Right hindlimb (tissue), 1 donor: ENCODE measurements at regions not wholly inside any gene's neighbourhood (a gene's known extent, or its start where the extent isn't known, plus 50 kb on each side); places are given as distances from the start of the nearest gene placed in this dataset.
"Not testable (repeated sequence)": the region's sequence is repeated elsewhere in the genome, so short reads cannot be mapped to it uniquely, and the experiment has no call there.

Source experiments
- DNase-seq: peaks from one replicate; pipeline ENCODE4 v3.0.0-alpha.2; 2018

DNA sequence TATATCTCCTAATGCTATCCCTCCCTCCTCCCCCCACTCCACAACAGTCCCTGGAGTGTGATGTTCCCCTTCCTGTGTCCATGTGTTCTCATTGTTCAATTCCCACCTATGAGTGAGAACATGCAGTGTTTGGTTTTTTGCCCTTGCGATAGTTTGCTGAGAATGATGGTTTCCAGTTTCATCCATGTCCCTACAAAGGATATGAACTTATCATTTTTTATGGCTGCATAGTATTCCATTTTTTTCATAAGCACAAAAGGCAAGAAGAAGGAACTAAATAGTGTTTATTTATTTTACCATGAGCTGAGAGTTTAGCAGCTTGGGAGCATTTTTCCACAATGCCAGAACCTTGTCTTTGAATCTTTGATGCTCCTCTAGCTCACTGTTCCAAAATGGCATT lies 113.6 kb upstream of the OR4E1 start:
- not testable (repeated sequence) for DNase-seq

DNA sequence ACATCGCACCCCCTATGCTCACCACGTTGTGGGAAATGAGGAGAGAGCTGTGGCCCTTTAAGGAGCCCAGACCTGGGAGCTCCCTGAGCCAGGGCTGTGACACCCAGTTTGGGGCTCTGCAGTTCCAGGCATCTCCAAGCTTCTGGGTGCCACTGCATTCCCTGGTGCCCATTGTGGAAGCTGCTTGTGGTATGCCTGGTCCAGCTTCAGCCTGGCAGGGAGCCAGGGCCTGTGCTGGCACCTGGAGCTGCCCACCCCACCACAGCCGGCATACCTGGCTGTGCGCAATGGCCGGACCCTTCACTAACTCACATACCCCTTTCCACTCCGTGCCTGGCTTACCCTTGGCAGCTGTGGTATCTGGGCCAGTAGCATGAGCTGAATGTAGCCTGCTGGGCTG lies 107.9 kb upstream of the OR4E1 start:
- no peak for DNase-seq

DNA sequence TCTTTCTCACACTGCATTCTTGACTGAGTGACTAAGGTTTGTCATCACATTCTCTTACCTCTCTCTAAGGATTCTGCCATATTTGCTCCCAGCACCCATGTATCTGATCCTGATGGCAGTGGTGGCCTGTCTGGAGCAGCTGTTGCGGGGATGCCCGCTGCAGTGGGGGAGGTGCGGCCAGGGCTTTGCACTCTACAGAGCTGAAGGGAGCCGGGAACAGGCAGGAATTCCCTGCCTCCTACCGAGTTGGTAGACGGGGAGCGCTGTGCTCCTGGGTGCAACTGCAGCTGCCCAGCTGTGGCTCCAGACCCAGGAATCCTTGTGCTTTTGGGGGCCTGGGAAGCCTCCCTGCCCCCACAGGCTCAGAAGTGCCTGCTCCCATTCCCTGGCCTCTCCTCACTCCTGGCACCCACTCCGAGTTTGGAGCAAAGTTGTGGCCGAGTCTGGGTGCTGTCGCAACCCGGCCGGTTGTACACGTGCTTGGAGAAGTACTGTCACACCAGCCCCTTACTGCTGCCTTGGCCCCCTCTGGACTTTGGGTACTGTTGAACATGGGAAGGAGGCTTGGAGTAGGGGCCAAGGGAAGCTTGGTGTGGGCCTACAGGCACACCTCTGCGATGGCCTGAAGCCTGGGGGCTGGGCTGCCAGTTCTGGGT lies 106.9 kb upstream of the OR4E1 start:
- DNase-seq = no peak

DNA sequence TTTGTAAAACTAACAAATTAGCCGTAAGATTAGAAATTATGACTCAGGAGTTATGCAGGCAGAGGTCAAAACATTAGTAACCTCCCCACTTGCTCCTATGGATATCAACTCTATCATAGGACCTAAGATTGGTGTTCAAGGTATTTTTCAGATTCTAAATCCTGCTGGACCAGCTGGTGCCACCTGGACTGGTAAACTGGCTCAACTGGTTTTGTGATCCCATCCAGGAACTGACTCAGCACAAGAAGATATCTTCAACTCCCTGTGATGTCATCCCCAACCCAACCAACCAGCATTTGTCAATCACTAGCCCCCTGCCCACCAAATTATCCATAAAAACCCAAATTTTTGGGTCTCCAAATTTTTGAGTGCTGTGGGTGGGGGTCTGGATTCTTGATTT lies 98.1 kb upstream of the OR4E1 start:
- DNase-seq = no peak

DNA sequence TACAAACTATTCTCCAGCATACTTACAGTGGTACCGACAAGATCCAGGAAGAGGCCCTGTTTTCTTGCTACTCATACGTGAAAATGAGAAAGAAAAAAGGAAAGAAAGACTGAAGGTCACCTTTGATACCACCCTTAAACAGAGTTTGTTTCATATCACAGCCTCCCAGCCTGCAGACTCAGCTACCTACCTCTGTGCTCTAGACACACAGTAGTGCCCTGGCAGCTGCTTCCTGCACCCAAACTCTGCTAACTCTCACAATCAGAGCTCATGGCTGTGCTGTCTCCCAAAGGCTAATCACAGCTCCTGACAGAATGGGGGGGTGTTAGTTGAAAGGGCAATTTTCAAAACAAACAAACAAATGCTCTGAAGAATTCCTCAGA lies 95.2 kb upstream of the OR4E1 start:
- no peak for DNase-seq

DNA sequence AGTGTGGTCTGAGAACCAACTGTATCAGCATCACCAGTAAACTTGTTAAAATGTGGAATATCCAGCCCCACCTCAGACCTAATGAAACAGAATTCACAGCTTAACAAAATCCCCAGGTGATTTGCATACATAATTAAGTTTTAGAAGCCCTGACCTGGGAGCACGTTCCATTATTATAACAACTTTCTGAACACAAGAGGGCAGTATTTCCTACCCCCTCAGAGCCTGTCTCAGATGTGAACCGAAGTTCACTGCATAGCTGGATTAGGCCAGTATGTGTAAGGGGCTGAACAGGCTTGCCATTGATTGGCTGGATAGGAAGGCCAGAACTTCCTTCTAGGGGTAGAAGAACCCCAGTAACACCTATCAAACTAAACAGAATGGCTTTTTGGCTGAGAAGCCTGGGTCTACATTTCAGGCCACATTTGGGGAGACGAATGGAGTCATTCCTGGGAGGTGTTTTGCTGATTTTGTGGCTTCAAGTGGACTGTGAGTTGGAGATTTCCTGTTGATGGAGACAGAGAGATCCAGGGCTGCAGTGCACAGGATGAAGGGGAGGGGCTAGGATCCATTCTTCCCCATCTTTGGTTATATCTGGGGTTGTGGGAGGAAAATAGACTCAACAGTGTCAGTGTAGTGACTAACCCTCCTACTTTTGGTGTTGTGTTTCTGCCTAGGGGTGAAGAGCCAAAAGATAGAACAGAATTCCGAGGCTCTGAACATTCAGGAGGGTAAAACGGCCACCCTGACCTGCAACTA lies 94.7 kb upstream of the OR4E1 start:
- DNase-seq = no peak

DNA sequence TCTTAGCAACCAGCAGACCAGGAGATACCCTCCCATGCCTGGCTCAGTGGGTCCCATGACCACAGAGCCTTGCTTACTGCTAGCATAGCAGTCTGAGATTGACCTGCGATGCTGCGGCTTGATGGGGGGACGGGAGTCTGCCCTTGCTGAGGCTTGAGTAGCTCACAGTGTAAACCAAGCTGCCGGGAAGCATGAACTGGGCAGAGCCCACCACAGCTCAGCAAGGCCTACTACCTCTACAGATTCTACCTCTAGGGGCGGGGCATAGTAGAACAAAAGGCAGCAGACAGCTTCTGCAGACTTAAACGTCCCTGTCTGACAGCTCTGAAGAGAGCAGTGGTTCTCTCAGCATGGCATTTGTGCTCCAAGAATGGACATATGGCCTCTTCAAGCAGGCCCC lies 86.7 kb upstream of the OR4E1 start:
- DNase-seq = not testable (repeated sequence)

DNA sequence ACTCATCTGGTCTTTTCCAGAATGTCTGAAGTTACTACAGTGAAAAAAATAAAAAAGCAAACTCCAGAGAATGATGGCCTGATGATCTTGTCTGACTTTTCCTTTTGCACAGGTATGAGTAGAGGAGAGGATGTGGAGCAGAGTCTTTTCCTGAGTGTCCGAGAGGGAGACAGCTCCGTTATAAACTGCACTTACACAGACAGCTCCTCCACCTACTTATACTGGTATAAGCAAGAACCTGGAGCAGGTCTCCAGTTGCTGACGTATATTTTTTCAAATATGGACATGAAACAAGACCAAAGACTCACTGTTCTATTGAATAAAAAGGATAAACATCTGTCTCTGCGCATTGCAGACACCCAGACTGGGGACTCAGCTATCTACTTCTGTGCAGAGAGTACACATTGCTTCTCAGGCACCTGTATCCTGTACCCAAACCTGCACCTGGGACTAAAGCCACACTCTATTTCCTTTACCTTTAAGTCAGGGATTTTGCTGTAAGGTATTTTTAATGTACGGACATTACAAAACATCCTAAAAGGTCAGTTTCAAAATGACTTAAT lies 75.8 kb upstream of the OR4E1 start:
- no peak for DNase-seq

DNA sequence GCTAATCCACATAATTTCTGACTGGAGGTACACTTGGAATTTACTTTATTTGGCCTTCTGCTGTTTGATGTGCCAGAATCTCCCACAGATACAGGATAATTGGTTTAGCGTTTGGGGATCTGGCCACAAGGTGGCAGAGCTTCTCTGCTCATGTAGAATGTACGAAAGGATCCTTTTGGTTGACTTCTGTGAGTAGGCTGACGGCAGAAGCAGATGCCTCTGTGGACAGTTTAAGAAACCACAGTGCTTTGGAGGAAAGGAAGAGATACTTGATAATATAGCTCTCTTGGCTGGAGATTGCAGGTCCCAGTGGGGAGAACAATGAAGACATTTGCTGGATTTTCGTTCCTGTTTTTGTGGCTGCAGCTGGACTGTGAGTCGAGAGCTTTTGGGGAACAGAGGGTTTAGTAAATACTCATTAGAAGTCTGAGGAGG lies 75.3 kb upstream of the OR4E1 start:
- peak; percentile 38 for DNase-seq

DNA sequence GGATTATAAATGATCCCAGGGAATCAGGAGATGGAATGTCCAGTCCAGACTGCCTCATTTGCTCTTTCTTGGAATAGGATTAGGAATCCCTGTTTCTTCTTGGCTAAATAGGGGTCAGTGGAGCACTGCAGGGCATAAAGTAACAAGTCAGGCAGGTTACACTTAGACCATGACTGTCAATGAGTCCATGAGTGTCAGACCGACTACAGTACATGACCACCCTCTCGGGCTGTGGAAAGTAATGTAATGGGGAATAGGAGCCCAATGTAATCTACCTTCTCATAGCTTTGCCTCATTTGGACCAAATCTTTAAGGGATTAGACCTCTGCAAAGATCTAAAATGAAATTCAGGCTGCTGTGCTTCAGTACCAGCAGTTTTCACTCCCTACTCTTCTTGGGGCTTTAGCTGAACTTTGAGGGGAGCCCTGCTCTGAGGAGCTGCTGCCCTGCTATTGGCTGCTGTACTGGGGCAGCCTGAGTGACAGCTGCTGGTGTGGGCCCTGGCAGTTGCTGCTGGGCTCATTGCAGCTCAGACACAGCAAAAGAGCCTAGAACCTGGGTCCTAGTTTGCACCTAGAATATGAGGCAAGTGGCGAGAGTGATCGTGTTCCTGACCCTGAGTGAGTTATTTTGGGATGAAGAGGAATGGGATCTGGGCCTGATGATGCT lies 62.2 kb upstream of the OR4E1 start:
- DNase-seq = no peak

DNA sequence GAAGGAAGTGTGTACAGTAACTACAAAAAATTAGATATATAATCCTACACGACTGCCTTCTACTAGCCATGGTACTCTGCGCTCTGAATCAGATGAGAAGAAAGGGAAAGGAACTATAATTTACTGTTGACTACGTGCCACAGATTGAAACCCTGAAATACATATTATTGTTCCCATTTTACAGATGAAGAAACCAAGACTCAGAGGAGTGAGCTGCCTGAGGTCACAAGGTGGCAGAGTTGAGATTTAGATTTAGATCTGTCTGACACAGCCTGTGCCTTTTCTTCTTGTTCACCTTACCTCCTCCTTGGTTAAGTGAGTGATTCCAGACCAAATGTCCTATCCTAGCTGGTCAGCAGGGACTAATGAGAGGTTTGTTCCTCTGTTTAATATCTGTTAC lies 61.6 kb upstream of the OR4E1 start:
- no peak for DNase-seq

DNA sequence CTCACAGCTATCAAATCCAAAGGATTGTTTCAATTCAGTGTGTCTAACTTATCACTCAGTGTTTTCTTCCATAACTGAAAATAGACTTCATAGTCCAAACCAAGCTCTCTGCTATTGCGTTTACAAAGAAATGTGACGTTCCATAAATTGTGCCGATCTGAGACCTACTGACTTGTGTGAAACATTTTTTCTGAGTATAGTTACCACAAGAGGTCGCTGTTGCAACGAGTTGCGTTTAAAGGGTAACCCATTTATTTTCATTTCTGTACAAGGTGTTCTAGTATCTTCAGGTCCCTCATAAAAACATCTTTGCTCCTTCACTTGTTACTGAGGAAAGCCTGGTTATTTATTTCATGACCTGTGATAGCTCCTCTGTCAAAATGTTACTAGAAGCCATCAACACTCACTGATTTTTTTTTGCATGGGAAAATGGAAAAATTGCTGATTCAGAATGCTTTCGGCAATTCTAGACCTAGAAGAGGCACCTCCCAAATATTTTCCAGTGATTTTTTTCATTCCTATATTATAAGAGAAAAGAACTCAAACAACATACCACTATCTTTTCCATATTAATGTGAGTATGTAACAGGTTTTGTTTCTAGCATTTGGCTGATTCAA lies 60.9 kb upstream of the OR4E1 start:
- no peak for DNase-seq

DNA sequence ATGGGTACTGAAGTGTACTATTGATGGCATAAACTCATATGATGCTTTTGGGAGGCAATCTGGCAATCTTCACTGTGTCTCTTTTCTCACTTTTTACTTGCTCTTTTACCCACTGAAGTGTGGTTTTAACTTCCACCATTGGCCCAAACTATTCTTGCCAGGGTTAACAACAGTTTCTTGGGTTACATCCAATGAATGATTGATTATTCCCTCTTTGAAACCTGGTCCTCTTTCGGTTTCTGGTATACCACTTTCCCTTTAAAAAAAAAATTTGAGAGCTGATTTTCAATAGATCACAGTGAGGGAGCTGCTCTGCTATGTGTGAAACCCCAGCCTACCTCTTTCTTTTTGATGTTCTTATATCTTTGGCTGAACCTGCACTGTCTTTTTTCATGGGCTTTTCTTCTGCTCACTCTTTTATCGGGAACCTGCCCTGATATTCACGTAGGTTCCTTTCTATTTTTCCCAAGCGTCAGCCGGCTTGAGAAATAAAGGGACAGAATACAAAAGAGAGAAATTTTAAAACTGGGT lies 56.1 kb upstream of the OR4E1 start:
- DNase-seq = no peak

DNA sequence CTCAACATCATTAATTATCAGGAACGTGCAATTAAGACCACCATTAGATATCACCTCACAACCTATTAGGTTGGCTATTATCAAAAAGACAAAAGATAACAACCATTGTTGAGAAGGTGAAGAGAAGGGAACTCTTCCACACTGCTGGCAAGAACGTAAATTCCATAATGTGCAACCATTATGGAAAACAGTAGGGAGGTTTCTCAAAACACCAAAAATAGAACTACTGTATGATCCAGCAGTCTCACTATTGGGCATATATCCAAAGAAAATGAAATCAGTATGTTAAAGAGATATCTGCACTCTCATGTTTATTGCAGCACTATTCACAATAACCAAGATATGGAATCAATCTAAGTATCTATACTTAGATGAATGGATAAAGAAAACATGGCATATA lies 51.6 kb upstream of the OR4E1 start:
- no peak for DNase-seq

DNA sequence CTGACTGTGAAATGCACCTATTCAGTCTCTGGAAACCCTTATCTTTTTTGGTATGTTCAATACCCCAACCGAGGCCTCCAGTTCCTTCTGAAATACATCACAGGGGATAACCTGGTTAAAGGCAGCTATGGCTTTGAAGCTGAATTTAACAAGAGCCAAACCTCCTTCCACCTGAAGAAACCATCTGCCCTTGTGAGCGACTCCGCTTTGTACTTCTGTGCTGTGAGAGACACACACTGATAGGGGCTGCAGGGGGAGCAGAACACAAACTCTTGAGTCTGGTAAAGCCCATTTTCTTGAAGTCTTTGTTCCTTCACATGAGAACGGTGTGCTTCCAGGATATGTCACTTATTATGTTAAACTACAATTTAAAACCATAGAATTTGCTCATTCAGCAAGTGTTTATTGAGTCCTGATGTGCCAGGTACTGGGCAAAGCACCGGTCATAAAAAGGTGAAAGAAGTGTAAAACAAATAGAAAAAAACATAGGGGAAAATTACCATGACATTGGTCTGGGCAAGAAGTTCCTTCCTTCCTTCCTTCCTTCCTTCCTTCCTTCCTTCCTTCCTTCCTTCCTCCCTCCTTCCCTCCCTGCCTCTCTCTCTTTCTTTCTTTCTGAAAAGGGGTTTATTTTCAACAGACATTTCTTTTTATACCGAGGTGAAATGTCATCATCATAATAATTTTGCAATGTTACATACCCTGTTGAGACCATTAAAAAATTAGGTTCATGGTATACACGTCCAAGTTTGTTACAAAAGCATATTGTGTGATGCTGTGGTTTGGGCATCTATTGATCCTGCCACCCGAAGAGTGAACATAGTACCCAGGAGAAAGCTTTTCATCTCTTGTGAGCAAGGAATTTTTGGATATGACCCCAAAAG lies 50.7 kb upstream of the OR4E1 start:
- DNase-seq = no peak

DNA sequence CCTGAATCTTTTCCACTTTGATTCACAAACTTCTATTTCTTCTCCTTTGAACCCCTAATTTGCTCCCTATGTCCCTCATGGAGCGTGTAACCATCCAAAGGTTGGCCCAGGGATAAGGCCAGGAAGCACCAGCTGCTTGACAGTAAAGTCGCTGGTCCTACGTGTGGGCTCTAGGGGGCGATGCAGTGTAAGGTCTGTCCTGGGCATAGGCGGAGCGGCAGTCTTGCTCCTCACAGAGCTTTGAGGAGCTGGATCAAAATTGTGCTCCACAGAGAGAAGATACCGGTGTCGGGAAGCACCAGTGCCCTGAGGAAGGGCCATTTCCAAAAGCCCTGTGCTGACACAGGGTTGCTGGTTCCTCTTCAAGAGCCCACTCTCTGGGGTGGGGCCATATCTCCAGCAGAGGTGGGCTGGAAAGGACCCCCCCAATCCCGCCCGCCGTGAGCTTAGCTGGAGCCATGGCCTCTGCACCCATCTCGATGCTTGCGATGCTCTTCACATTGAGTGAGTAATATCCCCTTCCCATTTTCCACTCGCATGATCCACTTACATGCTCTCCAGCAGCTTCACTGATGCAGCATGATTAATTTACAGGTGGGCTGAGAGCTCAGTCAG lies 49.9 kb upstream of the OR4E1 start:
- DNase-seq = no peak
